ENCODE measurements at regions not wholly inside any gene's neighbourhood (a gene's known extent, or its start where the extent isn't known, plus 50 kb on each side); places are given as distances from the start of the nearest gene placed in this dataset.

GRCh38 chr2:12059616-12060441 is 313.4 kb downstream of the LPIN1 start:
- TF ChIP-seq CTCF (IDR thresholded peaks at IDR 0.05) (no peak), POLR2A (IDR thresholded peaks at IDR 0.05) (no peak)
